GM18870 (cell line): ENCODE measurements at regions not wholly inside any gene's neighbourhood (a gene's known extent, or its start where the extent isn't known, plus 50 kb on each side); places are given as distances from the start of the nearest gene placed in this dataset.
"Not testable (repeated sequence)": the region's sequence is repeated elsewhere in the genome, so short reads cannot be mapped to it uniquely, and the experiment has no call there.

Source experiments
- ATAC-seq: cut with Tn5 transposase; IDR thresholded peaks from one replicate; pipeline ENCODE4 v1.9.1; 2021; ENCODE audit warnings: moderate library complexity; ENCODE audit not compliant: unreplicated experiment

GRCh38 chr4:86413426-86413825 is 53.6 kb upstream of the MAPK10 start:
- ATAC-seq, result not testable (repeated sequence)

GRCh38 chr4:86414686-86415085 is 54.8 kb upstream of the MAPK10 start:
- no peak for ATAC-seq

- no peak for ATAC-seq
Observed at GRCh38 chr4:86416081-86416480, 56.2 kb upstream of the MAPK10 start.

GRCh38 chr4:86421461-86421860 is 61.6 kb upstream of the MAPK10 start:
- ATAC-seq, result no peak

- no peak for ATAC-seq
Observed at GRCh38 chr4:86431543-86432116, 71.8 kb upstream of the MAPK10 start.

GRCh38 chr4:86432559-86433134 is 72.8 kb upstream of the MAPK10 start:
- ATAC-seq, result no peak

- ATAC-seq, result no peak
Observed at GRCh38 chr4:86439293-86439692, 79.4 kb upstream of the MAPK10 start.

- ATAC-seq, result peak; percentile 69
Observed at GRCh38 chr4:86441175-86441936, 81.5 kb upstream of the MAPK10 start.

- ATAC-seq, result no peak
Observed at GRCh38 chr4:86442881-86443280, 83.0 kb upstream of the MAPK10 start.

- no peak for ATAC-seq
Observed at GRCh38 chr4:86443495-86443894, 83.6 kb upstream of the MAPK10 start.

- ATAC-seq, result no peak
Observed at GRCh38 chr4:86446996-86447395, 87.1 kb upstream of the MAPK10 start.

- no peak for ATAC-seq
Observed at GRCh38 chr4:86448871-86449270, 89.0 kb upstream of the MAPK10 start.

GRCh38 chr4:86449746-86450588 is 90.1 kb upstream of the MAPK10 start:
- no peak for ATAC-seq

- ATAC-seq, result no peak
Observed at GRCh38 chr4:86450861-86451260, 91.0 kb upstream of the MAPK10 start.

GRCh38 chr4:86451560-86452330 is 91.9 kb upstream of the MAPK10 start:
- no peak for ATAC-seq

- no peak for ATAC-seq
Observed at GRCh38 chr4:86452422-86452891, 92.6 kb upstream of the MAPK10 start.

GRCh38 chr4:86452924-86453531 is 93.2 kb upstream of the MAPK10 start:
- ATAC-seq, result no peak

GRCh38 chr4:86453611-86454072 is 93.8 kb upstream of the MAPK10 start:
- not testable (repeated sequence) for ATAC-seq

- ATAC-seq, result no peak
Observed at GRCh38 chr4:86461849-86462248, 102.0 kb upstream of the MAPK10 start.
